Activated effector memory CD4-positive, alpha-beta T cell treated with anti-CD3 and anti-CD28 coated beads, Interleukin-2, amount 50 U/mL, for 16 hours (primary cell): ENCODE measurements at regions not wholly inside any gene's neighbourhood (a gene's known extent, or its start where the extent isn't known, plus 50 kb on each side); places are given as distances from the start of the nearest gene placed in this dataset.
"Not testable (repeated sequence)": the region's sequence is repeated elsewhere in the genome, so short reads cannot be mapped to it uniquely, and the experiment has no call there.

ENCODE experiments used
- DNase-seq: peaks from one replicate; pipeline ENCODE4 v3.0.0-alpha.2; 2020

GRCh38 chr5:142542078-142542477, 143.8 kb downstream of the FGF1 start:
- DNase-seq, result no peak

DNA sequence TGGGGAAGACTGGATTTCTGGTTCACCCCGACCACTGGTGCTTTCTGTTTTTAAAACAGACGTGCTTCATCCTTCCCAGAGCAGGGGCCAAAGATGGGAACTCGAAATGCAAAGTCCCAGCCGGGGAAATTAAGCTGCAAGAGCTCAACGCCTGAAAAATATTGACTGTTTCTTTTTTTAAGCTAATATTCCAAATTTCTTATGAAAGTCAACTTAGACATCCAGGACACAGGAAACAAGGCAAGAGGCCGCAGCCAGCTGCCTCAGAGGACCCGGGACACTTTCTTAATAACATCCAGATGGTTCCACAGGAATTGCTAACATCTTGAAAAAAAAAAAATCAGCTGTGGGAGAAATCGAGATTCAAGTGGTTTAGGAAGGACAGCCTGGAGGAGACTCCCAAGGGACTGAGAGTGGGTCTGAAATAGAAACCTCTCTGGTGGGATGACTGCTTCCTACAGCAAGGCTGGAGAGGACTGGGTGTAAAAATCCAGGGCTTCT, 144.9 kb downstream of the FGF1 start:
- DNase-seq, result no peak

DNA sequence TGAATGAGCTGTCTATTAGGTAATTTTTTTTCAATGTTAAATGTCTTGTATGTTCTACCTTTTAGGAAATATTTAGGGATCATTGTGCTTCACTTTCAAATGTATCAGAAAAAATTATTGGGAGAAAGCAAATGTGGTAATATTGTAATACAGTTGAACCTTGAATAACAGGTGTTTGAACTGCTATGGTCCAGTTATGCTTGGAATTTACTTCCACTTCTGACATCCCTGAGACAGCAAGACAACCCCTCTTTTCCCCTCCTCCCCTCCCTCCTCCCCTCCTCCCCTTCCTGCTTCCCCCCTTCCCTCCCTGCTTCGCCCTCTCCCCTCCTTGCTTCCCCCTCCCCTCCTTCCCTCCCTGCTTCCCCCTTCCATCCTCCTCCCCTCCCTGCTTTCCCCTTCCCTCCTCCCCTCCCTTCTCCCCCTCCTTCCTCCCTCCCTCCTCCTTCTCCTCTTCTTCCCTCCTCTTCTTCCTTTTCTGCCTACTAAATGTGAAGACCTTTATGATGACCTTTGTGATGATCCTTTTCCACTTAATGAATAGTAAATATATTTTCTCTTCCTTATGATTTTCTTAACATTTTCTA, 146.6 kb downstream of the FGF1 start:
- DNase-seq, result no peak

DNA sequence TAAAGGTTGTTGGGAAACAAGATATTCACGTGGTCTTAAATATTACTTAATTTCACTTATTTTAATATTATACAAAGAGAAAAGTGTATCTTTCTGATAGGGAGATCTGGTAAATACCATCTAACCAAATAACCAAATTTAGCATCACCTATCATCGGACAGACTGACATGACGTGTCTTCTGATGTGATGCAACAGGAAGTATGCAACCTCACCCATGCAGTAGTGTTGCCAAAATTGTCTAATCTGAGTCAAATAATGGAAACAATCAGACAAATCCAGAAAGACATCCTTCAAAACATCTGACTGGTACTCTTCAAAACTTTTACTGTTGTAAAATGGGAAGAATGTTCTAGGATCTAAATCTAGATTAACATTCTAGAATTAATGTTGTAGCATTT, 148.0 kb downstream of the FGF1 start:
- DNase-seq, result no peak

GRCh38 chr5:142532781-142533176, 153.1 kb downstream of the FGF1 start:
- DNase-seq, result no peak

DNA sequence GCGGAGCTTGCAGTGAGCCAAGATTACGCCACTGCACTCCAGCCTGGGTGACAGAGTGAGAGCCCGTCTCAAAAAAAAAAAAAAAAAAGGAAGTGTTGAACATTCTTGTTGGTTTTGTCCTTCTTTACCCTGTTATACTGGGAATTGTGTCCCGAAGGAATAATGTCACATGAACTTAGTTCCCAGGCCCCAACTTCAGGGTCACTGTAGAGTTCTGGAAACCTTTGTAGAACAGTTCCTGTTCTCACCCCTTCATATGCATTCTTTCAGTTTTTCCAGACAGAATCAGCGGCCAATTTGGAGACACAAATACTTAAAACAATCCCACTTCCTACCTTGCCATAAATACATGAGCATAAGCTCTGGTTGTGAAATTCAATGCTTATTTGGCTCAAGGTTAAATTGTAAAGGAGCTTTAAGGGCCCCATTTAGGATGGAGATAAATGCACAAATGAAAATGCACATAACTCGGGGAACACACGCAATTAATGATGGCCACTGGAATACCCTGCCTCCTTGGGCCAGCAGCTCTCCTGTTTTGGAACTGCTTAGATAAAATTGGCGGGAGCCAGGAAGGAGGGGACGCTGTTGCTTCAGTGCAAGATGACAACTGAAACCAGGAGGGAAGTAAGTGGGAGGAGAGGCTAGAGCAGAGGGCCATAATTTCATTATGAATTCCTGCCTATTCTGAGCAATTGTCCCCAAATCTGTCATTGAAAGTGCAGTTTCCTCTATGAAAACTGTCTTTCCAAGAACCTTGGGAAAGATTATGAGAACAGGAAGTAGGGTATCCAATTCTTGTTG, 153.7 kb downstream of the FGF1 start:
- DNase-seq, result no peak

- DNase-seq, result no peak
Observed at GRCh38 chr5:142530904-142531303, 155.0 kb downstream of the FGF1 start.

DNA sequence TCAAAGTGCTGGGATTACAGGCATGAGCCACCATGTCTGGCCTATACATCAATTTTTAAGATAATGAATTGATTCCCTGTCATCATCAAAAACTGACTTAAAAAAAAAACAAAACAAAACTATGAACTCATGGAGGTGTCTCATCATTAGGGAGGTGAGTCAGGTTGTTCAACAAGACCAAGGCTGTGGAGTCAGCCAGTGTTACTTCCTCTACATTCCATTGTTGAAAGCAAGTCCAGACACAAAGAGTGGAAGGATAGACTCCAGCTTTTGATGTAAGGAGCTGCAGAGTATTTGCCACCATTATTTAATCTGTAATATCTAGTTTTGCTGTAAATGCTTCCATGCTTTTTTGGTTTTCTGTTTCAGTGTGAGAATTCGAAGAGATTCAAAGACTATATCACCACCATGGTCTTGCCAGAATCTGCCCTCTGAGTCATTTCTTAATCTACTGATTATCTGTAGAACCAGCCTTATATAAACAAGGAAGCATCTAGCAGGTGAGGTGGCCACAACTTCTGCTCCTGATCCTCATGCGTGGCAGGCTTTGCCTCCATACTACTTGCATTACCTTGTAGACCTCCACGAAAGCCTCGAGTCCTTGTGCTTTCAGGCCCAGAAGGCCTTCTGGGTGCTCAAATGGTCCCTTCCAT, 156.1 kb downstream of the FGF1 start:
- DNase-seq, result no peak

GRCh38 chr5:142527664-142528295, 158.1 kb downstream of the FGF1 start:
- DNase-seq, result no peak

GRCh38 chr5:142527234-142527633, 158.7 kb downstream of the FGF1 start:
- DNase-seq, result no peak

DNA sequence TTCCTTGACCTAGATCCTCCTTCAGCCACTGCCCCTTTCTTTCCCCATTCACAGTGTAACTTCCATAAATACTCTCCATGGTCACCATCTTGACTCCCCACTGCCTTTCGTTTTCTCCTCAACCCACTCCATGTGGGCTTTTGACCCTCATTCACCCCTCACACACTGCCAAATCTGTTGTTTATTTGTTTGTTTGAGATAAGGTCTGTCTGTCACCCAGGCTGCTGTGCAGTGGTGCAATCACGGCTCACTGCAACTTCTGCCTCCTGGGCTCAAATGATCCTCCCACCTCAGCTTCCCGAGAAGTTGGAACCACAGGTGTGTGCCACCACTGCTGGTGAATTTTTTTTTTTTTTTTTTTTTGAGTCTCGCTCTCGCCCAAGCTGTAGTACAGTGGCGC, 162.9 kb downstream of the FGF1 start:
- DNase-seq, result no peak

- no peak for DNase-seq
Observed at GRCh38 chr5:142521706-142522105, 164.2 kb downstream of the FGF1 start.

- no peak for DNase-seq
Observed at GRCh38 chr5:142520885-142521284, 165.0 kb downstream of the FGF1 start.

DNA sequence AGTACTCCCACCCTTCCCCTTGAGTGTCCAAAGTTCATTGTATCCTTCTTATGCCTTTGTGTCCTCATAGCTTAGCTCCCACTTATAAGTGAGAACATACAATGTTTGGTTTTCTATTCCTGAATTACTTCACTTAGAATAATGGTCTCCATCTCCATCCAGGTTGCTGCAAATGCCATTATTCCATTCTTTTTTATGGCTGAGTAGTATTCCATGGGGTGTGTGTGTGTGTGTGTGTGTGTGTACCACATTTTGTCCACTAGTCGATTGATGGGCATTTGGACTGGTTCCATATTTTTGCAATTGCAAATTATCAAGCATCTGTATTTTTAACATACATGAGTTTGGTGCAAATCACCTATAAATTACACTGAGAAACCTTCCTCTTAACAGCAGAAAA, 166.0 kb downstream of the FGF1 start:
- not testable (repeated sequence) for DNase-seq

- DNase-seq, result no peak
Observed at GRCh38 chr5:142517840-142518239, 168.1 kb downstream of the FGF1 start.

- DNase-seq, result no peak
Observed at GRCh38 chr5:142516732-142517131, 169.2 kb downstream of the FGF1 start.

DNA sequence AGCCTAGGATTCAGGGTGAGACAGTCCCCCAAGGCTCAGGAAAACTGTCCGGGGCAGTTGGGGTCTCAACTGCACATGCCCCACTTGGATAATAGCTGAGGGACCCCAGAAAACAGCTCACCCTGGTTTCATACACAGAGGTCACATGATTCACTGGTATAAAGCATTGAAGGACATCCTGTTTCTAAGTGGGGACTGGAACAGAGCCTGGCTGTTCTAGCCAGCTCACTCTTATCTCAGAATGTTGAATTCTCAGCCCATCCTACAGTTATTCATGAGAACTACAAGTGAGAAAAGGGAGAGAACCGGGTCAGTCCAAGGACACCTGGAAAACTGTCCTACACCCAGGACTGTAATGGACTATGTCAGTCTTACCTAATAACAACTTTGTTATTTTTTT, 170.9 kb downstream of the FGF1 start:
- no peak for DNase-seq

DNA sequence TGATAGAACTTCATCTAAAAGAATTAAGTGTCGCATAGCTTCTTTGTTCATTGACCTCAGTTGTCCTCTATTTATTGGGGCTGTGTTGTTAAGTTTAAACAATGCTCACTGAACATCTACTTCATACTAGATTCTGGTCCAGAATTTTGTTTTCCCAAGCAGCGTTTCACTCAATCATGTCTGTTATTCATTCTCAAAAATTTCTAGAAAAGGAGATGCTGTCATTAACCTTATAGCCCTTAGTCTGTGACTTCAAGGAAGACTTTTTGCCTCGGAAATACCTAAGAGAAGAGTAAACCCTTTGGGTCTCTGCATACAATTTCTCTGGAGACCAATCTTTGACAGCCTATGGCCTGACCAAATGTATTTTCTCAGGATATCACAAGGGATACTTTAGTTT, 171.7 kb downstream of the FGF1 start:
- no peak for DNase-seq

DNA sequence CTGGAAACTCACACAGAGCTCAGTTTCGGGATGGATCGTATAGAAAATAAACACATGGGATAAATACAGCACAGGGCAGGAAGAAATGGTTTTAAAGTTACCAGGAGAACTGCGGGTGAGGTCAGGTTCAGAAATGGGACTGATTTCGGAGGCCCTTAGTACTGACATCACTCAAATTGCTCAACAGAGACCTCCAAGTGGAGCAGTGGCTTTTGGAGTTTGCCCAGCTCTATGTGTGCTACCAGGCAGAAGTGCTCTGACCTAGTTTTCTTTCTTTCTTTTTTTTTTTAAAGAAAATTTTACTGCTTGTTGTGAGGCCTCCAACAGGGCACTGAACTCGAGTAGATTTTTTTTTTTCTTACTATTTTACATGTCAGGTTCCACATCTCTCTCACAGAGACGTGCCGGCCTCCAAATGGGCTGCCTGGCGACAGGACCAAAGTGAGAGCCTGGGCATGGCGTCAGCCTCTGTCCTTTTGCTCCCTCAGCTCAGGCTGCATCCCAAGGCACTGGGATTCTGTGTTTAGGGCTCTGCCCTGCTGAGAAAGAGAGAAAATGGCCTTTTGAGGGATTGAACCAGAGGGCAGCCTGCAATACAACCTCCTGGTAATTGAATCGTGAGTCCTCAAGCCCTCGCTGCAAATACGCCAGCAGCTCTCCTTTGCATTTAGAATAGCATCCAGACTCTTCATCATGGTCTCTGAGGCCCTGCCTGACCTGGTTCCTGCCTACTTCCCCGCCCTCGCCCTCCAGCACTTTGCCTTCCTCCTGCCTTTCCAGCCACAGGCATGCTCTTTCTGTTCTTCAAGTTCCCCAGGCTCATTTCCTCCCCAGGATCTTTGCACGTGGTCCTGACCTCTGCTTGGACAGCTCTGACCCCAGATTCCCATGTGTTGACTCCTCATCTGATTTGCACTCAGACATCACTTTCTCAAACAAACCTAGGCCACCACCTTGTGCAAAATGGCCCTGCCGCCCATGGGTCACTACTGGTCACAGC, 173.5 kb downstream of the FGF1 start:
- DNase-seq, result no peak

- DNase-seq, result no peak
Observed at GRCh38 chr5:142511358-142511757, 174.5 kb downstream of the FGF1 start.

DNA sequence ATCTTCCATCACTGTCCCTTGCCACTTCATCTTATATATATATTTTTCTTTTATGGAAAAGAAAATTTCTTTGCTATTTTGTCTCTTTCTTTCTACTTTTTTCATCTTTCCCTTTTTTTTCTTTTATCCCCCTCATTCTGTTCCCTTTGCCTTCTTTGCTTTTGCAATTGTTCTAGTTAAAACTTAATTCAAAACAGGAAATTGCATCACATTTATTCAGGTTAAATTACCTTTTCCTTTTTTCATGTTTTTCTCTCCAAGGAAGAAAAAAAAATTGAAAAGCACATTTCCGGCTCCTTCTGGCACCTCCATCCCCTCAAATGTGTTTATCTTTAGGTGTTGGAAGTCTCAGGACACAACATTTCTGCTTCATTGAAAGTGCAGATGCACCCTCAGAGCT, 176.9 kb downstream of the FGF1 start:
- no peak for DNase-seq

DNA sequence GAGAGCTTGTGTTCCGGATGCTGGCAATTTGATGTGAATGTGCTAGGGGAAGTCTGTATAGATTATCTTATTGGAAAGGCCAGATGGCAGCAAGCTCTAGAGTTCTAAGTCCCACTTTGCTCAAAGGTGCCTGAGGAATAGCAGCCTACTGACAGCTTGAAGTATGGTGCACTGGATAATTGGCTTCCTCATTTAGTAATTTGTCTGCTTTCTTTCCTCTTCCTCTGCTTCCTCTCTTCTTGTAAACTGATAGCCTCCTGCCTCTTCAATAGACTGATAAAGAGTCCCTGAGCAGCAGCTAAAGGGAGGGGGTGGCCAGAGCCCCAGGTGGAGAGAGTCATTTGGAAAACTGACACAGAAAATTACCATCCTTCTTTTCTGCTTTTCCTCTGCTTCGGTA, 177.3 kb downstream of the FGF1 start:
- no peak for DNase-seq
